SU-DHL-6 (cell line): ENCODE measurements at regions not wholly inside any gene's neighbourhood (a gene's known extent, or its start where the extent isn't known, plus 50 kb on each side); places are given as distances from the start of the nearest gene placed in this dataset.

Experiments used
- H2AFZ ChIP-seq: fragments of 200-600 bp; sonication (generic); 2 replicates; pipeline ENCODE4 v1.6.1; 2014; ENCODE audit warnings: low read depth, mild to moderate bottlenecking, moderate library complexity, mixed read lengths, antibody characterized with exemption, low read length; ENCODE audit not compliant: severe bottlenecking
- H3F3A ChIP-seq: fragments of 200-600 bp; shearing (Covaris generic); 2 replicates; pipeline ENCODE4 v1.6.0; 2016; ENCODE audit warnings: antibody characterized with exemption, mild to moderate bottlenecking; ENCODE audit not compliant: insufficient read depth
- H3K27ac ChIP-seq: fragments of 200-600 bp; sonication (generic); 2 replicates; pipeline ENCODE4 v1.5.1; 2016; ENCODE audit warnings: low read depth, mild to moderate bottlenecking, low read length, moderate library complexity, mixed read lengths
- H3K27me3 ChIP-seq: fragments of 200-600 bp; sonication (generic), shearing (Covaris generic); 2 replicates; pipeline ENCODE4 v1.6.0; 2014; ENCODE audit warnings: mild to moderate bottlenecking, low read length
- H3K36me3 ChIP-seq: fragments of 200-600 bp; sonication (generic); 2 replicates; pipeline ENCODE4 v1.6.1; 2014; ENCODE audit warnings: mild to moderate bottlenecking, low read length, mixed read lengths
- H3K4me2 ChIP-seq: fragments of 300-600, 200-600 bp; shearing (Covaris generic), sonication (generic); 2 replicates; pipeline ENCODE4 v1.6.0; 2014; ENCODE audit warnings: low read length, low read depth, mild to moderate bottlenecking; ENCODE audit not compliant: poor library complexity, severe bottlenecking
- H3K4me3 ChIP-seq: fragments of 200-600 bp; sonication (generic); 2 replicates; pipeline ENCODE4 v1.5.1; 2014; ENCODE audit warnings: antibody characterized with exemption, low read length, mild to moderate bottlenecking, mixed read lengths; ENCODE audit not compliant: insufficient read depth, poor library complexity, severe bottlenecking
- H3K79me2 ChIP-seq: fragments of 200-600 bp; sonication (generic); 2 replicates; pipeline ENCODE4 v1.6.1; 2014; ENCODE audit warnings: mild to moderate bottlenecking, low read length, moderate library complexity; ENCODE audit not compliant: insufficient read depth
- H3K9ac ChIP-seq: fragments of 200-600 bp; sonication (generic); 2 replicates; pipeline ENCODE4 v1.7.0; 2014; ENCODE audit warnings: mild to moderate bottlenecking, low read length
- H3K9me2 ChIP-seq: fragments of 200-600 bp; sonication (generic); replicated peaks from 2 replicates; pipeline ENCODE4 v1.6.1; 2014; ENCODE audit warnings: low read length; ENCODE audit not compliant: insufficient read depth
- H3K9me3 ChIP-seq: fragments of 200-600 bp; sonication (generic); 2 replicates; pipeline ENCODE4 v1.6.1; 2014; ENCODE audit warnings: low read length, mixed read lengths; ENCODE audit not compliant: insufficient read depth
- H4K20me1 ChIP-seq: fragments of 200-600 bp; sonication (generic); 2 replicates; pipeline ENCODE4 v1.6.1; 2014; ENCODE audit warnings: low read depth, mild to moderate bottlenecking, antibody characterized with exemption, low read length, moderate library complexity, mixed read lengths
- EZH2phosphoT487 ChIP-seq: fragments of 200-600 bp; sonication (generic), shearing (Covaris generic); conservative IDR thresholded peaks from 2 replicates; pipeline ENCODE4 v1.6.1; 2018; ENCODE audit warnings: mild to moderate bottlenecking, antibody characterized with exemption, low read length, moderate library complexity, mixed read lengths
- TF ChIP-seq, protein P1 (sequence below): fragments of 200-600 bp; sonication (generic); IDR thresholded peaks from one replicate; pipeline ENCODE4 v1.5.1; 2017; ENCODE audit warnings: antibody characterized with exemption, mild to moderate bottlenecking, low read length, moderate library complexity; ENCODE audit not compliant: insufficient read depth, poor library complexity, severe bottlenecking

DNA sequence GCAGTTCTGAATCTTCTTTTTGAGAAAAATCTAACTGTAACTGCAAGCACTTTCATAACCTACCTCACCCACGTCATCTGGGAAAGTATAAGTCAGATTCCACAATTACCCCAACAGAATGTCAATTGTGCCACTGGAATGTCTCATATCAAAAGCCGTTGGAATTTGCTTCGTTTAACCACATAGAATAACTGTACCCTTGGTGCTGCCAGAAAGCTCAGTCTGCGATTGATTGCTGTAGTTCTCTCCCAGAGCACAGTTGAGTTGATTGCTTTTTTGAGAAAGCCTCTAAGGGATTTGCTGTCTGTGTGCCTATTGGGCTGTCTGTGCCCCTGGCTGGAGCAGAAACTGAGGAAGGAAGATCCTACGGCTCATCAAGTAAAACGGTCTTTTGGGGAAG, 583.6 kb downstream of the TMEM38B start:
- no peaks in the 10 kb centered on the region for H3K27me3 ChIP-seq
- no peak overlapping the region for H3K4me3 ChIP-seq
- no peaks in the 10 kb centered on the region for H3F3A ChIP-seq
- no peaks in the 10 kb centered on the region for H3K9me3 ChIP-seq
- TF ChIP-seq, protein P1, sequence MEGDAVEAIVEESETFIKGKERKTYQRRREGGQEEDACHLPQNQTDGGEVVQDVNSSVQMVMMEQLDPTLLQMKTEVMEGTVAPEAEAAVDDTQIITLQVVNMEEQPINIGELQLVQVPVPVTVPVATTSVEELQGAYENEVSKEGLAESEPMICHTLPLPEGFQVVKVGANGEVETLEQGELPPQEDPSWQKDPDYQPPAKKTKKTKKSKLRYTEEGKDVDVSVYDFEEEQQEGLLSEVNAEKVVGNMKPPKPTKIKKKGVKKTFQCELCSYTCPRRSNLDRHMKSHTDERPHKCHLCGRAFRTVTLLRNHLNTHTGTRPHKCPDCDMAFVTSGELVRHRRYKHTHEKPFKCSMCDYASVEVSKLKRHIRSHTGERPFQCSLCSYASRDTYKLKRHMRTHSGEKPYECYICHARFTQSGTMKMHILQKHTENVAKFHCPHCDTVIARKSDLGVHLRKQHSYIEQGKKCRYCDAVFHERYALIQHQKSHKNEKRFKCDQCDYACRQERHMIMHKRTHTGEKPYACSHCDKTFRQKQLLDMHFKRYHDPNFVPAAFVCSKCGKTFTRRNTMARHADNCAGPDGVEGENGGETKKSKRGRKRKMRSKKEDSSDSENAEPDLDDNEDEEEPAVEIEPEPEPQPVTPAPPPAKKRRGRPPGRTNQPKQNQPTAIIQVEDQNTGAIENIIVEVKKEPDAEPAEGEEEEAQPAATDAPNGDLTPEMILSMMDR, result no peak
- TF ChIP-seq EZH2phosphoT487, result no peak
- no peak overlapping the region for H3K9ac ChIP-seq
- H3K27ac ChIP-seq, result no peak overlapping the region
- no peaks in the 10 kb centered on the region for H3K36me3 ChIP-seq
- H3K79me2 ChIP-seq, result no peaks in the 10 kb centered on the region
- no peak overlapping the region for H3K4me2 ChIP-seq
- H2AFZ ChIP-seq, result no peak overlapping the region
- H4K20me1 ChIP-seq, result no peaks in the 10 kb centered on the region
- no peaks in the 10 kb centered on the region; the same call in 1 of the 2 replicates for H3K9me2 ChIP-seq

DNA sequence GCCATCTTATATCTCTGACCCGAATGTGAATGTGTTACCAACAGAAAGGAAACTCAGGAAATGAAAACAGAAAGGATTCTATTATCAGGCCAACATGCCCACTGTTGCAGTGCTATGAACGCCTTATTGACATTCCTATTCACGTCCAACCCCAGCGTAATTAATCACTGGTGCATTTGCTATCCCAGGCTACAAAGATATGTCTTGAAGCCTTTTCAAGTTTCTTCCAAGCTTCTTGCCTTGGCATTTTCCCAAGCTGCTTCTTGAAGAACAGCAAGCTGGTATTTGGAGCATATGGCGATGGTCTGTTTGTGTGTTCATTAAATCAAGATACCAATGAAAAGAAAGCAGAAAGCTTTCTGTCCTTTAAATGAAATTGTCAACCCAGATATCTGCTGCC, 579.2 kb upstream of the ZNF462 start:
- Histone ChIP-seq H3K9me2 (no peaks in the 10 kb centered on the region), H4K20me1 (no peaks in the 10 kb centered on the region), H3K27ac (no peak overlapping the region), H3K9ac (no peak overlapping the region), H3K4me3 (no peak overlapping the region), H3K4me2 (no peak overlapping the region), H3K27me3 (no peaks in the 10 kb centered on the region), H2AFZ (no peak overlapping the region), H3K9me3 (no peaks in the 10 kb centered on the region), H3F3A (no peaks in the 10 kb centered on the region), H3K79me2 (no peaks in the 10 kb centered on the region), H3K36me3 (no peaks in the 10 kb centered on the region)
- TF ChIP-seq EZH2phosphoT487, result no peak
- TF ChIP-seq, protein P1, result no peak

DNA sequence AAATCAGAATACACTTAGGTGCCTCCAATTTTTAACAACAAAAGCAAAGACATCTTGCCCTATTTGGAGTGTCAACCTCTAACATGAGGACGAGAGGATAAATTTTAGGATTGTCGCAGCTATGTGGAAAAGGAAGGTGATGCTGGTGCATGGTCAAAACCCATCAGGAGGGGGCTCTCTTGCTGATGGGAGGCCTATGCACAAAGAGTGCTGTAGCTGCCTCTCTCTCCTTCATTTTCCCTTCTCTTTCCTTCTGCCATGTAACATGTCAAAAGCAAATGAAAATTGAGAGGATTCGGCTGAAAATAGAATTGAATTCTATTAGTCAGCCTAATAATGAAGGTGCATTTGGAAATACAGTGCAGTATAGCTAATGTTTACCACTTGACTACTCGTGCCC, 578.7 kb upstream of the ZNF462 start:
- Histone ChIP-seq H3F3A (no peaks in the 10 kb centered on the region), H2AFZ (no peak overlapping the region), H3K4me2 (no peak overlapping the region), H3K9me2 (no peaks in the 10 kb centered on the region), H3K79me2 (no peaks in the 10 kb centered on the region), H3K4me3 (no peak overlapping the region), H3K36me3 (no peaks in the 10 kb centered on the region), H3K9ac (no peak overlapping the region), H3K9me3 (no peaks in the 10 kb centered on the region), H4K20me1 (no peaks in the 10 kb centered on the region), H3K27ac (no peak overlapping the region), H3K27me3 (no peaks in the 10 kb centered on the region)
- TF ChIP-seq, protein P1, result no peak
- no peak for TF ChIP-seq EZH2phosphoT487

DNA sequence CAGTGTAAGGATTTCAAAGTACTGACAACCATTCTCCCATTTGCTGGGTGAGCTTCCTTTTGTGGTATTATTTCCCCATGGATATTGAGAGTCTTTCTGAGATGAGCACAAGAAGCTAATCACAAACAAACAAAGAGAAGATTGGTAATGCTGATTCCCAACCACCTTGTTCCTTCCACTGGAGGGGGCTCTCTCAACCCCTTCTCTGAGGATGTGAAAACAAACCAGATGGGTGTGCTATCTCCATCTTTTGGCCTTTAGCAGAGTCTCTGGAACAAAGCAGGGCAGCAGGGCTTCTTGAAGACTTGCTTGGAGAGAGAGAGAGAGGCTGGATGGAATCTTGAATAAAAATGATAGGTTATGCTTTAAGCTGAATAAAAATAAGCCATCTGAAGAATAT, 576.7 kb upstream of the ZNF462 start:
- Histone ChIP-seq H3K9ac (no peak overlapping the region), H3K27me3 (no peaks in the 10 kb centered on the region), H3K4me3 (no peak overlapping the region), H3K79me2 (no peaks in the 10 kb centered on the region), H2AFZ (no peak overlapping the region), H3K36me3 (no peaks in the 10 kb centered on the region), H3F3A (no peaks in the 10 kb centered on the region), H3K9me3 (no peaks in the 10 kb centered on the region), H3K4me2 (no peak overlapping the region), H4K20me1 (no peaks in the 10 kb centered on the region), H3K9me2 (no peaks in the 10 kb centered on the region), H3K27ac (no peak overlapping the region)
- TF ChIP-seq, protein P1, result no peak
- no peak for TF ChIP-seq EZH2phosphoT487
